ENCODE measurements at regions not wholly inside any gene's neighbourhood (a gene's known extent, or its start where the extent isn't known, plus 50 kb on each side); places are given as distances from the start of the nearest gene placed in this dataset.
A peak's percentile ranks its signal among the peaks of the same experiment; 100 is the strongest.
"Not testable (repeated sequence)": the region's sequence is repeated elsewhere in the genome, so short reads cannot be mapped to it uniquely, and the experiment has no call there.

DNA sequence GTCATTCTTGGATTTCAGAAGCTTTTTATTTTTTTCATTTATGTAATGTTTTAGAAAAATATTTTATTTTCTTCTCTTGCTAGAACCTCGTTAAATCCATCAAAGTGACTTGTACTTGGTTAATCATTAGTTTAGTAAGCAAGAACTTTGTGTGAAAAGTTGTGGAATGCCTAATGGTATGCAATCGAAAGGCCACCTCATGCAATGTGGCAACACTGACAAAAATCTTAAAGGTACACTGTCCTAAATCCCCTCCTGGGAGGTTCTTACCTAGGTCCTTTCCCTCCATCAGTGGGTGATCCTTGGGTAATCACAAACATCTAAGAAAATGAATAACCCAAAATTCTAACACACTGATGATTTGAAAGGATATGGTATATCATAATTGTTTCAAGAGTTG lies 304.2 kb downstream of the DNAH5 start:
- DNase-seq (ENCODE audit: low read depth in 2 of 2), result no peak

GRCh38 chr5:13632676-13633075 lies 311.8 kb downstream of the DNAH5 start:
- DNase-seq (ENCODE audit: low read depth in 2 of 2), result peak in 1 of 2 experiments; percentile 6

DNA sequence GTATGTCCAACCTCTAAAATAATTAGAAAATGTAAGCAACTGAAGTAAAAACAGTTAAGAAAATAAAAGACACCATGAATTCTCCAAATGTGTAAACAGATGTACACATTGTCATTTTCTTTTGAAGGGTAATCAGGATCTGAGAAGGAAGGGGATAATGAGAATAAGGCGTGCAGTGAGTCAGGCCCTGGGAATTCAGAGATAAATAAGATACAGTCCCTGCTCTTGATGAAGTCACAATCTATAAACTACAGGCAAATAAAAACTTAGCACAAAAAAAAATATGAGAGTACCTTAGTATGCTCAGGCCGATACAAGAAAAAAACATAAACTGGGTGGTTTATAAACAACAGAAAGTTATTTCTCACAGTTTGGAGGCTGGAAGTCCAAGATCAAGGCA lies 315.3 kb downstream of the DNAH5 start:
- no peak for DNase-seq (ENCODE audit: low read depth in 2 of 2)

DNA sequence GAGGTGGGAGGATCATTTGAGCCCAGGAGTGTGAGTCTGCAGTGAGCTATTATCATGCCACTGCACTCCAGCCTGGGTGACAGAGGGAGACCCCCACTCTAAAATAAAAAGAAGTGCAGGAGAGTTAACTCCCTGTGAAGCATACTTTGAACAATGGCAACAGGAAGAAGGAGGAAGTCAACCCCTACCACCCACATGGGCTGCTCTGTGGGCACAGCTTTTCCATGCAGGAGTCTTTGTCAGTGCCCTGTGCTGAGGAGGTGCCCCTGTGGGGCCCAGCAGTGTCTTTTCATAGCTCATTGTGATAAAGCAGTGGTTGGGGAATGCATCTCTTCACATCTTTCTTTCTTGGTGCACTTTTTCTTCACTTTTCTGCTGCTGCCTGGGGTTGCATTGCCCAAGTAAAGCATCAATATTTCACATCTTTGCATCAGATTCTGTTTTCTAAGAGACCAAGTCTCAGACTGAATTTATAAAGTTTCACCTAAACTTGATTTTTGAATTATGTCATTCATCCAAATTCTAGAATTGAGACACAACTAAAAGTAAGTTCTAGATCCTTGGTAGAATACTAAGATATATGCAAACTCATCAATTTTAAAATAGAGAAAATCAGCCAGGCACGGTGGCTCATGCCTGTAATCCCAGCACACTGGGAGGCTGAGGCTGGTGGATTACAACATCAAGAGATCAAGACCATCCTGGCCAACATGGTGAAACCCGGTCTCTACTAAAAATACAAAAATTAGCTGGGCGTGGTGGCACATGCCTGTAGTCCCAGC lies 316.6 kb downstream of the DNAH5 start:
- DNase-seq (ENCODE audit: low read depth in 2 of 2), result no peak

- DNase-seq (ENCODE audit: low read depth in 2 of 2), result no peak
Measured at GRCh38 chr5:13625616-13626198, 318.8 kb downstream of the DNAH5 start.

DNA sequence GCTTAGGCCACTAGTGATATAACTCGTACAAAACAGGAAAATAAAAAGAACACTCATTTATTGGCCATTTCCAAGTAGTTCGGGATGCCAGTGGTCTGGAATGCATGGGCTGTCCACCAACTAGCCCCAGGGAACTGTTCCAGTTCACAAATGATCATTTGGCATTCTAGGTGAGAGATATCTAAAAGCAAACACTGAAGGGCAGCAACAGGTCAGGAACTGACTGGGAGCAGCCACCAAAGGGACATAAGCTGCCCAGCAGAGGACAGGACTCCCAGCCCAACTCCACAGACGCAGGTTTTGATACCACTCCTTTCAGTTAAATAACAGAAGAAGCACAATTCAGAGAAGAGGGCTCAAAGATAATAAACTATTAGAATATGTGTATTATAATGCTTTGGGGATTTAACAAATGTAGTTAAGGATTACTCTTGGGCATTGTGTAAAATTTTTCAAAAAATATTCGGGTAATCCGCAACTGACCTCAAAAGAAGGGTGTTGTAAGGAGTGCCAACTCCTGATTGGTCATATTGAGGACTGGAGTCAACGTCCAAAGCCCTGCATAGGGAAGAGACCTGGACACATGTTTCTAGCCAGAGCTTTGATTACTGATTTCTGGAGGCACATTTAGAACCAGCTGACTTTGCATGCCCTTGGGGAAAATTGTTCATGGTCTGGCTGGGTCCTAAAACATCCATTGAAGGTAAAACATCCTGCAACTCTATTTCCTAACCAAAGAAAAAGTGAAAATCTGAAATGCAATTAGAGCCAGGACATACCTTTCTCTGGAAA lies 320.0 kb downstream of the DNAH5 start:
- no peak for DNase-seq (ENCODE audit: low read depth in 2 of 2)

GRCh38 chr5:13613621-13614020 lies 330.9 kb downstream of the DNAH5 start:
- DNase-seq (ENCODE audit: low read depth in 2 of 2), result no peak

GRCh38 chr5:13611604-13612003 lies 332.9 kb downstream of the DNAH5 start:
- DNase-seq (ENCODE audit: low read depth in 2 of 2), result no peak

- no peak for DNase-seq (ENCODE audit: low read depth in 2 of 2)
Measured at GRCh38 chr5:13609504-13609903, 335.0 kb downstream of the DNAH5 start.

DNA sequence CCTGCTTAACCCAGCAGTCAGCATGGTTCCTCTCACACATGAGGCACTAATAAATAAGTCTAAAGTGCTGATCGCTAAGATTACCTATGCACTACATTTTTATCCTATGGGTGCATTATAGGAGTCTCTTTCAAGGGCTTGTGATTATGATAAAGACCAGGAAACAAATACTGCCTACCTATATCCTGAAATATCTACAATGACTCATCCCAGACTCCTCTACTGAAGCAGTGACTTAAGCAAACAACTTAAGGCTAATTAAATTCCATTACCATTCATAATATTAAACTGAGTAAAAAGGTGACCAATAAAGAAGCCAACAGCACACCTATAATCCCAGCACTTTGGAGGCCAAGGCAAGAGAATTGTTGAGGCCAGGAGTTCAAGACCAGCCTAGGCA lies 338.4 kb downstream of the DNAH5 start:
- DNase-seq (ENCODE audit: low read depth in 2 of 2), result no peak

- DNase-seq (ENCODE audit: low read depth in 2 of 2), result peak in 1 of 2 experiments; percentile 10
Measured at GRCh38 chr5:13601112-13601511, 343.4 kb downstream of the DNAH5 start.

DNA sequence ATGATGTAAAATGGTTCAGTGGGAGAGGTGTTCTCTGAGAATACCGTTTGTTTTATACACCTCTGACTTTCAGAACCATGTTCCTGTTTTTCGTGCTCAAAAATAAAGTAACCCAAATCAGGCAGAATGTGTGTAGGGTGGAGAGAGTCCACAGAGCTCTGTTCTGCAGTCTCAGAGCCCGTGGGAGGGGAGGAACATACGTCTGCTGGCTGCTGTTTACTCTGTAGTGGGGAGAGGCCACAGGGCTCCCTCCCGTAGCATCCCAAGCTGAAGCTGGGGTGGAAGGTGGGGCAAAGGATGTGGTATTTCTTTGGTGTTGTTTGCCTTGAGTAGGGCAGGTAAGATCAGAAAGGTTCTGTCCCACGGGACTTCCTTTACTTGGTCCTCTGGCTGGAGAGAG lies 348.5 kb downstream of the DNAH5 start:
- DNase-seq (ENCODE audit: low read depth in 2 of 2), result no peak

DNA sequence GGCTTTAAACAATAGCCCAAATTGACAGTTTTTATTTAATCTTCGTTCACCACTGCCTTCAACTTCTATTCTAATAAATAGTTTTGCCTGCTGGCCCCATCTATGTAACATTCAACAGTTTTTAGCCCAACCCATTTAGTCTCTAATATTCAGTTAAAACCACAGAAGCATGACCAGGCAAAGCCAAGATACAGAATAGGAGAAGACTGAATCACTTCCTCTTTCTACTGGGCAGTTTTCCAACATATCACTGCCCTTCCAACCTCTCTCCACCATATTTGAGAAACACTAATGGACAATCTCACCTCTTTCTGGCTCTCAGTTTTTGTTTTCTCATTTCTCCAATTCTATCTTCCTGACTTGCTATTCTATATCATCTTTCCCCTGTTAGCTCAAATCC lies 352.9 kb downstream of the DNAH5 start:
- DNase-seq (ENCODE audit: low read depth in 2 of 2), result peak; percentile 63 to 70

- no peak for DNase-seq (ENCODE audit: low read depth in 2 of 2)
Measured at GRCh38 chr5:13585324-13585723, 359.2 kb downstream of the DNAH5 start.

DNA sequence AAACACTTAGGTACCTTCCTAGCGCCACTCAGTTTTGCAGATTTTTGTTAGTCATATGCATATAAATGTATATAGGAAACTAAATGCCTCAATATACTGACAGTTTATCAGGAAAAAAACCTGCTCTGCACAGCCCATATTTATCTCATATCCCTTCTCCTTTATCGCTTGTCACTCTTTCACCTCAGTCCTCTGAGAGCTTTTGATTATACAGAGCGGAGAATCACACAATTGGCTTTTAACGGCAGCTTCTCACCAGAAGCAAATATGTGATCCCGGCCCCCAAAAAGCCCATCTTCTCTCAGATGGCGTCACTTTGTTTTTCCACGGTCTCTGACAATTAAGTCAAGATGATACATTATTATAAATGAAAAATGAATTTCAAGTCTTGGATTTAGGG lies 362.6 kb downstream of the DNAH5 start:
- no peak for DNase-seq (ENCODE audit: low read depth in 2 of 2)

DNA sequence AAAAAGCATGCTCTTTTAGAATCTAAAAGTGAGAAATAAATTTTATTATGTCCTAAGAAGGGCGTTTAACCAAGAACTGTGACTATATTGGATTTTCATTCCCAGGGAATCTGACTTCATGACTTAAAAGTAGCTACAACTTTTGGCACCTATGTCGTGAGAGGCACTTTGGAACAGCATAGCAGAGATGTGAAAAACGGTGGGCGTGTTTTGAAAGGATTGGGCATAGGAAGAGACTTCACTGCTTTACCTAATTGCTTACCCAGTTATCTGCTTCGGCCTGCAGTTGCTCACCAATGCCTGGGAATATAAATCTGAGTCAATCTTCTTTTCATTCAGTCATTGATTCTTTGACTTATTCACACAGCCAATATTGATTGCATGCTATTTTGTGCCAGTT lies 363.4 kb downstream of the DNAH5 start:
- DNase-seq (ENCODE audit: low read depth in 2 of 2), result no peak

- DNase-seq (ENCODE audit: low read depth in 2 of 2), result no peak
Measured at GRCh38 chr5:13580058-13580457, 364.4 kb downstream of the DNAH5 start.

GRCh38 chr5:13579091-13579490 lies 365.4 kb downstream of the DNAH5 start:
- not testable (repeated sequence) for DNase-seq (ENCODE audit: low read depth in 2 of 2)

DNA sequence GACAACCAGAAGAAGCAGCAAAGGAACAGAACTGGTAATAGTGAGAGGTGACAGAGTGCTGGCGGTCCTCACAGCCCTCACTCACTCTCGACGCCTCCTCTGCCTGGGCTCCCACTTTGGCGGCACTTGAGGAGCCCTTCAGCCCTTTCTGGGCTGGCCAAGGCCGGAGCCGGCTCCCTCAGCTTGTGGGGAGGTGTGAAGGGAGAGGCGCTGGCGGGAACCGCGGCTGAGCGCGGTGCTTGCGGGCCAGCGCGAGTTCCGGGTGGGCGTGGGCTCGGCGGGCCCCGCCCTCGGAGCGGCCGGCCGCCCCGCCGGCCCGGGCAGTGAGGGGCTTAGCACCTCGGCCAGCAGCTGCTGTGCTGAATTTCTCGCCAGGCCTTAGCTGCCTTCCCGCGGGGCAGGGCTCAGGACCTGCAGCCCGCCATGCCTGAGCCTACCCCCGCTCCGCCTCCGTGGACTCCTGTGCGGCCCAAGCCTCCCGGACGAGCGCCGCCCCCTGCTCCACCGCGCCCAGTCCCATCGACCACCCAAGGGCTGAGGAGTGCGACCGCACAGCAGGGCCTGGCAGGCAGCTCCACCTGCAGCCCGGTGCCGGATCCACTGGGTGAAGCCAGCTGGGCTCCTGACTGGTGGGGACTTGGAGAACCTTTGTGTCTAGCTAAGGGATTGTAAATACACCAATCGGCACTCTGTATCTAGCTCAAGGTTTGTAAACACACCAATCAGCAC lies 366.0 kb downstream of the DNAH5 start:
- not testable (repeated sequence) for DNase-seq (ENCODE audit: low read depth in 2 of 2)

DNA sequence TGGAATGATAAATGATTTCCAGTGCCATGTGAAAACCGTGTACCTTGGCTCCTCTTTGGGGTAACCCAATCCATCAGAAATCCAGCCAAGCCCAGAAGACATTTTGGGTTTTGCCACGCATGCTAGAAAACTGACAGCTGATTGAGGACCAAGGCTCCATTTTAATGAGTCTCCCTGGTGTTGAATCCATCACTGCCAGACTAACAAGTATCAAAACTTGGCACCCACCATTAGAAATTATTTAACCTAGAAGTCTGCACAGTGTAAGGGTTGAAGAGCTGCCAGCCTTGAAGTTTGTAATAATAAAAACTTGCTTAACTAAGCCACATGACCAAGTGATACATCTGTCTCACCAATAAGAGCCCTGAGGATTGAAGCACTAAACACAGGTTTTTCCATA lies 369.9 kb downstream of the DNAH5 start:
- DNase-seq (ENCODE audit: low read depth in 2 of 2), result no peak

GRCh38 chr5:13572163-13572562 lies 372.3 kb downstream of the DNAH5 start:
- DNase-seq (ENCODE audit: low read depth in 2 of 2), result no peak

GRCh38 chr5:13569090-13569715 lies 375.3 kb downstream of the DNAH5 start:
- DNase-seq (ENCODE audit: low read depth in 2 of 2), result no peak
